Natural killer cell treated with Interleukin-12 subunit alpha and Interleukin-12 subunit beta and Interleukin-15 and Interleukin-18, amount 100 ng/mL, for 72 hours (primary cell): ENCODE measurements at regions not wholly inside any gene's neighbourhood (a gene's known extent, or its start where the extent isn't known, plus 50 kb on each side); places are given as distances from the start of the nearest gene placed in this dataset.

Source experiments
- ATAC-seq, 2 donors: fragments of 150-1000 bp; cut with Tn5 transposase in 1 of 2; sonication (Bioruptor Pico), chemical (Tn5 transposase) in 1 of 2; 2 replicates each; pipeline ENCODE4 v1.10.0; 2021
- DNase-seq: peaks from one replicate; pipeline ENCODE4 v3.0.0; 2022; ENCODE audit warnings: low spot score
- H3K27ac Mint-ChIP-seq, 2 donors: 1 replicate in 1 of 2; 2 replicates in 1 of 2; pipeline ENCODE4 v1.8.0; 2022; ENCODE audit warnings: mixed read lengths in 2 of 2, mild to moderate bottlenecking in 1 of 2, moderate library complexity in 1 of 2
- H3K27me3 Mint-ChIP-seq, 2 donors: 1 replicate in 1 of 2; 2 replicates in 1 of 2; pipeline ENCODE4 v1.8.0; 2022; ENCODE audit warnings: mixed read lengths in 2 of 2
- H3K36me3 Mint-ChIP-seq: one replicate; pipeline ENCODE4 v1.8.0; 2022; ENCODE audit warnings: mixed read lengths
- H3K4me1 Mint-ChIP-seq, 2 donors: 1 replicate in 1 of 2; 2 replicates in 1 of 2; pipeline ENCODE4 v1.8.0; 2022; ENCODE audit warnings: low read depth in 2 of 2, mixed read lengths in 2 of 2, mild to moderate bottlenecking in 1 of 2
- H3K4me3 Mint-ChIP-seq: one replicate; pipeline ENCODE4 v1.8.0; 2022; ENCODE audit warnings: mixed read lengths
- H3K9me3 Mint-ChIP-seq: 2 replicates; pipeline ENCODE4 v1.8.0; 2022; ENCODE audit warnings: mixed read lengths

DNA sequence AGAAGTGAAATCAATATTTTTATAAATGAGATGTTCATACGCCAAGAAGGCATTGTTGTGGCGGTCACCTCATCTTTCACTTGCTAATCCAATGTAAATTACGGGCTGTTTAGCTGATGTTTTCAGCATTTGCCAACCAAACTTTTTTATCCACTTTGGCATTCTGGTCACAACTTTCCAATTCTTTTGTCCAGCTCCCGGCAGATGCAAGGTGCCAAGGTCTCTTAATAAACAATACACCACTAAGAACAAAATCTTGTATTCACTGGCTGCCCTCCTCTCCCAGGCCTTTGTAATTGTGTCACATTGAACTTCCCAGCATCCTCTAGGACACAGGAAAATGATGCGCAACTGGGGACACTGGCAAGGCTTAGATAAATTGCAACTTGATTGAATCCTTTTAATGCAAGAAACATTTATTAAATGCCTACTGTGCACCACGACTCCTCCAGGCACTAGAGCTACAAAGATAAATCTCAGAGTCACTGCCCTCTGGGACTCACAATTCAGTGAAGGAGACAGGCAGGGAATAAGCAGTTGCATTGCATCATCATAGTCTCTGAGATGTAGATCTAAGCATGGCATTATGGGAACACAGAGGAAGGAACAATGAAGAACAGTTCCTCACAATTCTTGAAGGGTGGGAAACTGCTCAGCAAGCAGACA, 165.4 kb upstream of the C16orf82 start:
- Mint-ChIP-seq H3K27me3 (peaks cover 23 to 53% of the 10 kb centered on the region in 2 donors), H3K4me1 (no peaks in the 10 kb centered on the region), H3K4me3 (no peak overlapping the region), H3K9me3 (no peaks in the 10 kb centered on the region), H3K36me3 (no peaks in the 10 kb centered on the region), H3K27ac (no peak overlapping the region)
- ATAC-seq (no peak), DNase-seq (no peak)

DNA sequence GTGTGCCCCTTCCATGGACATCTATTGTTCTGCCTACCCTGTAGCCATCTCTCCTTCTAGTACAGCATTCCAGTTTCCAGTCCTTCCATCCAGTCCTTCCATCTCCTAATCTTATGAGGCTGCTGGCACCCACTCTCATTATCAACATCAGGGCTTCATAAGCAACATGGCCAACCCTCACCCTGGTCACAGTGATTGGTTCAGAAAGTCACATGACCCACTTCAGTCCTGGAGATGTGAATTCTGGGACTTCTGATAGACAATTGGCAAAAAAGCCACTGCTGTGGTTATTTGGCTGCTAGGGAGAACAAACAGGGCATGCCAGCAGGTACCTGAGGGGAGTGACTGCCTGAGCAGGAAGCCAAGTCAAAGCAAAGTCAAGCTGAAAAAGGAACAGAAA, 164.7 kb upstream of the C16orf82 start:
- H3K4me3 Mint-ChIP-seq, result no peak overlapping the region
- H3K27ac Mint-ChIP-seq, result no peak overlapping the region
- no peak for ATAC-seq
- DNase-seq, result no peak
- H3K9me3 Mint-ChIP-seq, result no peaks in the 10 kb centered on the region
- no peaks in the 10 kb centered on the region for H3K36me3 Mint-ChIP-seq
- H3K4me1 Mint-ChIP-seq, result no peaks in the 10 kb centered on the region
- H3K27me3 Mint-ChIP-seq, result peaks cover 28 to 57% of the 10 kb centered on the region in 2 donors

DNA sequence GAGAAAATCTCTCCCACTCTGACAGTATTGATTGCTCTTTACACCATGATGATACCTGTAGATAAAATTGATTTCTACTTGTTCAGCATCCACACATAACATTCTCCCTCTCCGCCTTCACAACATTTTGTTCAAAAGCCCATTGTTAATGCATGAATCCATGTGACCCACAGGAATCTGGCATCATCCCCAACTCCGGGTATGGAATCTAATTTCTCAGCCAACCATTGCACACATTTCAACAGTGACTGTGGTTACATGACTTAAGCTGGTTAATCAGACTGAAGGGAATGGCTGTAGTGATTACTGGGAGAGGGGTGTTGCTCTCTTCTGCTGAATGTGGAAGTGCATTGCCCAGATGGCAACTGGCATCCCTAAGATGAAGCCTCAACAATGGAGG, 161.4 kb upstream of the C16orf82 start:
- peaks cover 37 to 71% of the 10 kb centered on the region in 2 donors for H3K27me3 Mint-ChIP-seq
- no peaks in the 10 kb centered on the region for H3K4me1 Mint-ChIP-seq
- no peak overlapping the region for H3K27ac Mint-ChIP-seq
- DNase-seq (no peak), ATAC-seq (no peak)
- no peaks in the 10 kb centered on the region for H3K36me3 Mint-ChIP-seq
- no peak overlapping the region for H3K4me3 Mint-ChIP-seq
- no peaks in the 10 kb centered on the region for H3K9me3 Mint-ChIP-seq

DNA sequence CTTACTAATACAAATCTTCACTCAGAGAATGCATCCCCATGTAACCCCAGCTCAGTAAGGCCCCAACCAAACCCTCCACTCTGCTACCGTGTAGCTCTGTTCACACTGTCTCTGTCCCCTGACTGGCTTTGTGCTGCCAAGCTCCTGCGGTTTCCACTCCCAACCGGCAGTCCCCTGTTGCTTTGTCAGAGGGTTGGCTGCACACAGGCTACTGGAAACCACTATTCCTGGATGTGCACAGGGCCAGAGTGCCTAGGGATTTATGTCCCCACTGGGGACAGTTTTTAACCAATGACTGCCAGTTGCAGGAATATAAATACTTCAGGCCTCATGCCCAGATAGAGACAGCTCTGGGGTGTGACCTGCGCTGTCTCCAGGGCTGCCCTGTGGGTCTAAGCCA, 157.1 kb upstream of the C16orf82 start:
- Mint-ChIP-seq H3K27ac (no peak overlapping the region), H3K36me3 (no peaks in the 10 kb centered on the region), H3K4me3 (no peak overlapping the region), H3K27me3 (peaks cover 30 to 69% of the 10 kb centered on the region in 2 donors), H3K9me3 (no peaks in the 10 kb centered on the region), H3K4me1 (no peaks in the 10 kb centered on the region)
- ATAC-seq (no peak), DNase-seq (no peak)

DNA sequence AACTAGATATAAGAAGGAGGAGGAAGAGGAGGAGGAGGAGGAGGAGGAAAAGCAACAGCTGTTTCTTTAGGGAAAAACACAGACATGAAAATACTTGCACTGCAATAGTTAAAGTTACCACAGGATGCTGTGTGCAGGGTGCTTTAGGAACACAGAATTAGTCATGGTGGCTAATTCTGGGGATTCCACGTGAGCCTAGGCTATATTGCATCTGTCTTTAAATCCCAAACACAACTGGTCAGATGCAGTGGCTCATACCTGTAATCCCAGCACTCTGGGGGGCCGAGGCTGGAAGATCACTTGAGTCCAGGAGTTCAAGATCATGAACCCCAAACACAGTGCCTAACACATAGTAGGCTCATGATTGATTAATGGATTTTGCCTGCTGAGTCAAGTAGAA, 155.3 kb upstream of the C16orf82 start:
- Mint-ChIP-seq H3K27ac (no peak overlapping the region), H3K27me3 (peaks cover 24 to 53% of the 10 kb centered on the region in 2 donors), H3K4me1 (no peaks in the 10 kb centered on the region), H3K4me3 (no peak overlapping the region), H3K9me3 (no peaks in the 10 kb centered on the region), H3K36me3 (no peaks in the 10 kb centered on the region)
- DNase-seq (no peak), ATAC-seq (no peak)

DNA sequence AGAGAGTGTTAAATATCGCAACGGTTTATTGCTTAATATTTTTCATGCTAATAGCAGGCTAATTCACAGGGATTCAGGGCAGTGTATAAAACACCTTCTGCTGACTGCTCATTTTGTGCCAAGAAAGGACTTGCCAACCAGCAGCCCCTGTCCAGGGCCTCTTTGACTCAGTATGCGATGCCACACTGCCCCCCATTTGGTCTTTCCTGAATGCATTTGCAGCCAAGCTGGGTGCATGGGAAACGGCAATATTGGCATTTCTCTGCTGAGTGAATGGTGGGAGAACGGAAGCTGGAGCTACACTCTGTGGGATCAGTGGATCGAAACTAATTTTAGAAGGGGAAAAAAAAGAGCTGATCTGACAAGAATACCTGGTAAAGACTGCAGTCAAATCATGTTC, 152.9 kb upstream of the C16orf82 start:
- H3K36me3 Mint-ChIP-seq, result no peaks in the 10 kb centered on the region
- no peaks in the 10 kb centered on the region for H3K4me1 Mint-ChIP-seq
- H3K9me3 Mint-ChIP-seq, result no peaks in the 10 kb centered on the region
- H3K4me3 Mint-ChIP-seq, result no peak overlapping the region
- DNase-seq, result no peak
- no peak overlapping the region for H3K27ac Mint-ChIP-seq
- peaks cover 15 to 35% of the 10 kb centered on the region in 2 donors for H3K27me3 Mint-ChIP-seq
- ATAC-seq, result no peak

DNA sequence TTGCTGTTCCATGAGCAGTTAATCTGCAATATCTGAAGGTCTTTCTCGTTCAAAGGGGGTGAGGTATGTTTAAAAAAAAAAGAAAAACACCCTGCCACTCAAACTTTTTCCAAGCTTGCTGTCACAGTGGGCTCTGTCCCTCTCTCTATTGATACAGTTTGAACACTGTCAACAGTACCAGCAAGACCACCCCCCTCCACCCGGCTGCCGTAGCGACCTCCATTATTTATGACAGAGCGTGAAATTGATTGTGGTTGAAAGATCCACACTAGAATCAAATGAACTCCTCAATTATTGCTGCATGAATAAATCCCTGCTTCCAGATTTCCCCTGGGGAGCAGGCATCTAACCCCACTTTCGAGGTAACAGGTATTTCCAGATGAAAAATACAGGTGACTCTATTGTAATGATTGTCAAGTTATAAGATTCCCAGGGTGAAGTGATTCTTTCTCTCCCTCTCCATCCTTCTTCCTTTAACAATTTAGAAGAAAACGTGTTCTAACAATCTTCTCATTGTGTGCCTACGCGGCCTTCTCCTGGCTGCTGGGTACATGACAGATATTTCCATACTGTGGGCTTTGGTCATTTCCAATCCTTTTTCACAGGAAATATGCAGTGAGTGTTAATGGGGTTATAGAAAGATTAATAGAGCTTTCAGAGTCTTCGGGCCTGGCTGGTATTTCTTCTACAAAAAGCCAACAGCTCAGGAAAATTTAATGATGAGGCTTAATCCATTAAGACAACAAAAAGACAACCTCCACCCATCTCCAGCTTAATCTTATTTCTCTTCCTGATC, 135.7 kb upstream of the C16orf82 start:
- Mint-ChIP-seq H3K36me3 (no peaks in the 10 kb centered on the region), H3K27me3 (peaks cover 14 to 54% of the 10 kb centered on the region in 2 donors), H3K4me1 (no peaks in the 10 kb centered on the region), H3K4me3 (no peak overlapping the region), H3K27ac (no peak overlapping the region), H3K9me3 (peaks cover 6% of the 10 kb centered on the region)
- DNase-seq (no peak), ATAC-seq (no peak)

DNA sequence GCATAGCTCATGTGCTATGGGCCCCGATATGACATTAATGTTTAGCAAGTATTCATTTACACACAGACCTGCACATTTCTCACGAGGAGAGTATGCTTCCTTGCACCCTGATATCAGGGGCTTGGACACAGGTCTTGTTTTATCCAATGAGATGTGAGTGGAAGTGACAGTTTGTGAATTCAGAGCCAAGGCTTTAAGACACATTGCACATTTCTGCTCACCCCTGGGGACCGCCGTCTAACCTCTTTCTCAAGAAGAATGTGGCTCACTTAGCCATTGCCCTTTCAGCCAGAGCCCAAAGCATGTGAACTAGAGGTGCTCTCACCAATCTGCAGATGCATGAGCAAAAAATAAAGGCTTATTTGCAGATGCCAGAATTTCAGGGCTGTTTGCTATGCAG, 116.1 kb upstream of the C16orf82 start:
- no peak for ATAC-seq
- no peak overlapping the region for H3K27ac Mint-ChIP-seq
- no peak overlapping the region for H3K4me3 Mint-ChIP-seq
- H3K36me3 Mint-ChIP-seq, result no peaks in the 10 kb centered on the region
- no peaks in the 10 kb centered on the region for H3K9me3 Mint-ChIP-seq
- H3K4me1 Mint-ChIP-seq, result no peaks in the 10 kb centered on the region
- H3K27me3 Mint-ChIP-seq, result peaks cover 16 to 29% of the 10 kb centered on the region in 2 donors
- DNase-seq, result no peak

DNA sequence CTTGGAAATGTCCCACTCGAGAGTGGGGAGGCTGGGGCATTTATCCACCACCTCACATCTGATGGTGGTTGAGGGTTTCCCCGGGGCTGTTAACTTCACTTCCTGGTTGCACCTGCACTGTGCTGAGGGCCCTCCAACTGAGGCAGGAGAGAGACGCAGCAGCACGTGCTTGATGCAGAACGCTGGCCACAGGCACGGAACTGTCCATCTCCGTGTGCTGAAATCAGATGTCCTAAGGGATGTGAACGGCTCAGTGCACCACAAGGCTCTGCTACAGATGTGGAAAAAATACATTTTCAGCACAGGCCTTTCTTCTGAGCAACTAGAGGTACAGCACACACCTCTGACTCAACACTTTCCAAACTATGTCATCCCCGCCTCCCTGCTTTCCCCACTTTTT, 114.8 kb upstream of the C16orf82 start:
- Mint-ChIP-seq H3K27ac (no peak overlapping the region), H3K36me3 (no peaks in the 10 kb centered on the region), H3K27me3 (peaks cover 19 to 32% of the 10 kb centered on the region in 2 donors), H3K4me1 (no peaks in the 10 kb centered on the region), H3K9me3 (no peaks in the 10 kb centered on the region), H3K4me3 (no peak overlapping the region)
- ATAC-seq (no peak), DNase-seq (no peak)

DNA sequence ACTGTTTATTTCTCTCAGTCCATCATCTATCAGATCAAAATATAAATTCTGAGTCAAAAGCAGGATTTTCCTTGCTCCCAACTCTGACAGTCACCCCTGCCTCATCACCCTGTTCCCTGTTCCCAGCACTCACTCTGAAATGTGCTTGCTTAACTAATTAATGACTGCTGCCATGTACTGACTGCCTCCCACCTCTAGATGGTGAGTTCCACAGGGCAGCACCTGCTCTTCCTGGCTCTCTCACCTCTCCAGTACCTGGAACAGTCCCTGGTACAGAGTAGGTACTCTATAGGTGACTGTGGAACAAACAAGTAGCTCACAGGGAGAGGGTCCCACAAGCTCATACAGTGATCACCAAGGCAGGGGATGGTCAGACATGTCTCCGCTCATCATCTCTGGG, 114.3 kb upstream of the C16orf82 start:
- Mint-ChIP-seq H3K4me1 (no peaks in the 10 kb centered on the region), H3K4me3 (no peak overlapping the region), H3K27me3 (peaks cover 23 to 37% of the 10 kb centered on the region in 2 donors), H3K36me3 (no peaks in the 10 kb centered on the region), H3K27ac (no peak overlapping the region), H3K9me3 (no peaks in the 10 kb centered on the region)
- ATAC-seq (no peak), DNase-seq (no peak)

DNA sequence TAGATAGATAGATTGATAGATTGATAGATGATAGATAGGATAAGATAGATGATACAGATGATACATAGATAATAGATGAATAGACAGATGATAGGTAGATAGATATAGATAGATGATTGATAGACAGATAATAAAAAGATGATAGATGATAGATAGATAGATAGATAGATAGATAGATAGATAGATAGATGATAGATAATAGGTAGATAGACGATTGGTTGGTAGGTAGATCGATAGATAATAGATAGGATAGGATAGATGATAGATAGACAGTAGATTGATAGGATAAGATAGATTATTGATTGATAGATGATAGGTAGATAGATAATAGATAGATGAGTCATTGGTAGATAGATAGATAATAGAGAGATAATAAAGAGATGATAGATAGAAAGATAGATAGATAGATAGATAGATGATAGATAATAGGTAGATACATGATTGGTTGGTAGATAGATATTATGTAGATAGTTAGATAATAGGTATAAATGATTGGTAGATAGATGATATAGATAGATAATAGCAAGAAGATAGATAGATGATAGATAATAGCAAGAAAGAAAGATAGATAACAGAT, 109.4 kb upstream of the C16orf82 start:
- H3K27ac Mint-ChIP-seq, result no peak overlapping the region
- H3K27me3 Mint-ChIP-seq, result peaks cover 21 to 52% of the 10 kb centered on the region in 2 donors
- H3K4me1 Mint-ChIP-seq, result peaks cover 7 to 8% of the 10 kb centered on the region in 2 donors
- DNase-seq (no peak), ATAC-seq (no peak)
- no peak overlapping the region for H3K4me3 Mint-ChIP-seq
- no peaks in the 10 kb centered on the region for H3K36me3 Mint-ChIP-seq
- H3K9me3 Mint-ChIP-seq, result no peaks in the 10 kb centered on the region

DNA sequence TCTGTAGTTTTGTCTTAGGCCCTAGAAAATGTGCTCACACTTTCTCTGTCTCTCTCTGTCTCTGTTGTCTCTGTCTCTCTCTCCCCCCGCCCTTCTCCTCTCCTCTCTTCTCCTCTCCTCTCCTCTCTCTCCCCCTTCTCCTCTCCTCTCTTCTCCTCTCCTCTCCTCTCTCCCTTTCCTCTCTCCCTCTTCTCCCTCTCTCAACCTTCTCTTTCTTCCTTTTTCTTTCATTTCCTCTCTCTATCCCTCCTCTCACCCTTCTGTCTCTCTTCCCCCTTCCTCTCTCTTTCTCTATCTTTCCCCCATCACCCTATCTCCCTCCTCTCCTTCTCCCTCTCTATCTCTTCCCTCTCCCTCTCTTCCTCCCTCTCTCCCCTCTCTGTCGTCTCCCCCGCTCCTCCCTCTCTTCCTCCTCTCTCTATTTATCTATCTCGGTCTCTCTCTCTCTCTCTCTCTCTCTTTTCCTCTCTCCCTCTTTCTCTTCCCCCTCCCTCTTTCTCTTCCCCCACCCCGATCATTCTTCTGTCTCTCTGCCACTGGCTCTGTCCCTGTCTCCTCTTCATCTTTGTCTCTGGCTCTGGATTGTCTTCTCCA, 107.2 kb upstream of the C16orf82 start:
- Mint-ChIP-seq H3K9me3 (no peaks in the 10 kb centered on the region), H3K27me3 (peaks cover 23 to 48% of the 10 kb centered on the region in 2 donors), H3K4me1 (peaks cover 7 to 8% of the 10 kb centered on the region in 2 donors), H3K4me3 (no peak overlapping the region), H3K36me3 (no peaks in the 10 kb centered on the region), H3K27ac (no peak overlapping the region)
- DNase-seq (no peak), ATAC-seq (no peak)

DNA sequence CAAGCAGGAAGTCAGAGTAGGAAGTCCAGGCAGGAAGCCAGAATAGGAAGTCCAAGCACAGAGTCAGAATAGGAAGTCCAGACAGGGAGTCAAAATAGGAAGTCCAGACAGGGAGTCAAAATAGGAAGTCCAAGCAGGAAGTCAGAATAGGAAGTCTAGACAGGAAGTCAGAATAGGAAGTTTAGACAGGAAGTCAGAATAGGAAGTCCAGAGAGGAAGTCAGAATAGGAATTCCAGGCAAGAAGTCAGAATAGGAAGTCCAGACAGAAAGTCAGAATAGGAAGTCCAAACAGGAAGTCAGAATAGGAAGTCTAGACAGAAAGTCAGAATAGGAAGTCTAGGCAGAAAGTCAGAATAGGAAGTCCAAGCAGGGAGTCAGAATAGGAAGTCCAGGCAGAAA, 105.3 kb upstream of the C16orf82 start:
- no peak overlapping the region for H3K27ac Mint-ChIP-seq
- peaks cover 7 to 8% of the 10 kb centered on the region in 2 donors for H3K4me1 Mint-ChIP-seq
- no peak for ATAC-seq

DNA sequence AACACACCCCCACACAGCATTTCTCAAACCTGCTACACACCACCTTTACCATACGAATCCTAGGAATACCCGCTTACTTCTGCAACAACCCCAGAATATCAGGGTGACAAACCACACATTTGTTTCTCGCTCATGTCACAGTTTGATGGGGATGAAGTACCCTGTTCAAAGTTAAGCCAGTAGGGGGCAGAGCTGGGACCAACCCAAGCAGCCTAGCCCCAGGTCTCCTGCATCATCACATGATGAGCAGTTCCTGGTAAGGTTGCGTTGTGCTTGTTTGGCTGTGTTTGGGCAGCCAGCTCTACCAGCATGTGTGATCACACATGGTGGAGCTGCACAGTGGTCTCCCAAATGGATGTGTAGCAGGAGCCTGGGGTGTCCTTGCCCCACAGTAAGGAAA, 103.6 kb upstream of the C16orf82 start:
- DNase-seq (no peak), ATAC-seq (no peak)
- peaks cover 7 to 8% of the 10 kb centered on the region in 2 donors for H3K4me1 Mint-ChIP-seq
- H3K27ac Mint-ChIP-seq, result no peak overlapping the region
- H3K27me3 Mint-ChIP-seq, result peaks cover 14 to 34% of the 10 kb centered on the region in 2 donors
- H3K9me3 Mint-ChIP-seq, result no peaks in the 10 kb centered on the region
- no peak overlapping the region for H3K4me3 Mint-ChIP-seq
- H3K36me3 Mint-ChIP-seq, result no peaks in the 10 kb centered on the region

More for the DNA sequence above, 105.3 kb upstream of the C16orf82 start:
- no peak for DNase-seq
- Mint-ChIP-seq H3K27me3 (peaks cover 23 to 48% of the 10 kb centered on the region in 2 donors), H3K9me3 (no peaks in the 10 kb centered on the region), H3K4me3 (no peak overlapping the region), H3K36me3 (no peaks in the 10 kb centered on the region)
